ENCODE measurements at regions not wholly inside any gene's neighbourhood (a gene's known extent, or its start where the extent isn't known, plus 50 kb on each side); places are given as distances from the start of the nearest gene placed in this dataset.

DNA sequence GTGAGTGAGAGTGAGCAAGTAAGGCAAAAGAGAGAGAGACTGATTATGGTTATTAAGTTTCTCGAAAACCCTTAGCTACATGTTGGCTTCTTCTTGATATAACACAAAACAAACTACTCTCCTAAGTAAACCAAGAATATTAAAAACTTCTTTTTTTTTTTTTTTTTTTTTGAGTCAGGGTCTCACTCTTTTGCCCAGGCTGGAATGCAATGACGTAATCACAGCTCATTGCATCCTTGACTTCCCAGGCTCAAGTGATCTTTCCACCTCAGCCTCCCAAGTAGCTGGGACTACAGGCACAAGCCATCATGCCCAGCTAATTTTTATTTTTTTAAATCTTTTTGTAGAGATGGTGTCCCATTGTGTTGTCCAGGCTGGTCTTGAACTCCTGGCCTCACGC lies 102.2 kb upstream of the IL6 start:
- Mint-ChIP-seq H3K4me1 (no peaks in the 10 kb centered on the region), H3K27ac (no peak overlapping the region), H3K36me3 (no peaks in the 10 kb centered on the region), H3K27me3 (no peaks in the 10 kb centered on the region), H3K9me3 (peaks cover 0 to 3% (median 0%) of the 10 kb centered on the region in 3 donors), H3K4me3 (no peak overlapping the region)

DNA sequence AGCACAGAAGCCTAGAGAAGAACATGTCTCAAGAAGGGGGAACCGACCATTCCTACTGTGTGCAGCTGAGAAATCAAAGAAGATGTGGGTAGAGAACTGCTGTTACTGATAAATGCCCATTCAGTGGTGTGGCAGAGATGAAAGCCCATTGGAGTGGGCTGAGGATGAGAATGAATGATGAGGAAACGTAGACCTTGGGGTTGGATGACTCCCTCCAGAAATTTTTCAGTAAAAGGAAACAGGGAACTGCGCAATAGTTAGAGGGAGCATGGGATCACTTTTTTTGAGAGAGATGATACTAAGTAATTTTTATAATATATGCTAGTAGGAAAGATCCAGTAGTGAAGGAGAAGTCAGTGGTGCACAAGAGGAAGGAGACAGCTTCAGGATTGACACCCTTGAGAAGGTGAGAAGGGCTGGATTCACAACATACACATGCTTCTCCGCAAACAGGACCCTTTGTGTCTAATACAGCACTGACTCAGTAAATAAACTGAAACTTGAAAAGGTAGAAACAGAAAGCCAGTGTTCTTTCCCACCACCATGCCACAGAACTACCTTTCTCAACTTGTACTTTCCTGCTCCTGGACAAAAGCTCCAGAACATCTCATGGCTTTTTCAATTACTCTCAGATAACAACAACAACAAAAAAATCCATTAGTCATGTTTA lies 104.7 kb upstream of the IL6 start:
- peaks cover 3% of the 10 kb centered on the region for H3K36me3 Mint-ChIP-seq
- no peaks in the 10 kb centered on the region for H3K27me3 Mint-ChIP-seq
- no peak overlapping the region for H3K4me3 Mint-ChIP-seq
- no peak overlapping the region for H3K27ac Mint-ChIP-seq
- peaks cover under 1 to 15% (median 3%) of the 10 kb centered on the region in 3 donors for H3K9me3 Mint-ChIP-seq
- H3K4me1 Mint-ChIP-seq = peaks cover 0 to 2% (median under 1%) of the 10 kb centered on the region in 3 donors

DNA sequence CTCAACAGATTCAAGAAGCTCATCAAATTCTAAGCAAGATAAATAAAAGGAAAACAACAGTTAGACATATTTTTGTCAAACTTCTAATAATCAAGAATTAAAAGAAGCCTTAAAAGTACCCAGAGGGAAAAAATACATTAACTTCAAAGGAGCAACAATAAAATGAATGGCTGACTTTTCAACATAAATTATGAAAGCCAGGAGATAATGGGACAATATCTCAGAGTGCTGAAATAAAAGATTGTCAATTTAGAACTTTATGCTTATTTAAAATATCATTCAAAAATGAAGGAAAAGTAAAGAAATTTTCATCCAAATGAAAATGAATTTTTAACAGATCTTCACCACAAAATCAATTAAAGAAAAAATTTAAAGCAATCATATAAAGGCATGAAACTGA lies 108.5 kb upstream of the IL6 start:
- Mint-ChIP-seq H3K9me3 (peaks cover 2 to 22% (median 3%) of the 10 kb centered on the region in 3 donors), H3K27me3 (no peaks in the 10 kb centered on the region), H3K4me1 (peaks cover 2 to 7% (median 4%) of the 10 kb centered on the region in 3 donors), H3K4me3 (no peak overlapping the region), H3K27ac (no peak overlapping the region), H3K36me3 (peaks cover 6% of the 10 kb centered on the region)

DNA sequence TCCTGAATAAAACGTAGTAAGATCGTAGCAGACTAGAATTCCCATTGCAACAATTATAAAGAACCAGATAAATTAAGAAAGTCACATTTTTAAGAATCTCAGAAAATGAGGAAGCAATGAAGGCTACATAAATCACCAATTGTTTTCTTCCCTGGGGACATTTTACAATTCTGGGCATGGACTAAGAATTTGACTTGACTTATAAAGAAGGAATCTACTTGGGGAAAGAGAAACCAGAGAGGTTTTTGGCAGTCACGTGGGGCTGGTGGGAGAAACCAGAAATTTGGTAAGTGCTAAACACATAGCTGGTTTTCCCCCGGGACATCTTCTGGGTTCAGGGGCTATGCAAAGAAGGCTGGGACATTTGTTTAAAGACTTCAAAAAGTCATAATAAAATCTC lies 109.8 kb upstream of the IL6 start:
- no peaks in the 10 kb centered on the region for H3K27me3 Mint-ChIP-seq
- peaks cover 2 to 22% (median 3%) of the 10 kb centered on the region in 3 donors for H3K9me3 Mint-ChIP-seq
- H3K36me3 Mint-ChIP-seq = peaks cover 6% of the 10 kb centered on the region
- H3K27ac Mint-ChIP-seq = no peak overlapping the region
- peak overlapping the region in 1 of 4 donors; percentile 42 for H3K4me3 Mint-ChIP-seq
- H3K4me1 Mint-ChIP-seq = peaks cover 5 to 7% (median 7%) of the 10 kb centered on the region in 3 donors

DNA sequence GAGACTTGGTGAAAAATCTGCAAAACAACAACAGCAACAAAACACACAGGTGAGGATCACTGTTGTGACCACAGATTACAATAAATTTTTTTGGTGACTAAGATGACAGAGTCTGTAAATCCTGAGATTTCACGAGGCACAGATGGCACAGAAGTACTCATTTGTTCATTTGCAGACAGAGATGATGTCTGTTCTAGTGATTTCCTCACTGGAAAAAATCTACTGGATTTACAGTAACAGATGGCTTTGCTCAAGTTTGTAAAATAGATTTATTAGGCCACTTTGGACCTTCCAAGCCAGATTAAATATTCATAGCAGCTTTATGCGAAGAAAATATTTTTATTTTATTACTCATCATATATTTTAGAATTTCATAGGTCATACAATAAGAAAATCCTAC lies 113.5 kb upstream of the IL6 start:
- no peak overlapping the region for H3K27ac Mint-ChIP-seq
- H3K4me1 Mint-ChIP-seq = peaks cover 7 to 14% (median 11%) of the 10 kb centered on the region in 3 donors
- peaks cover 6% of the 10 kb centered on the region for H3K36me3 Mint-ChIP-seq
- H3K27me3 Mint-ChIP-seq = no peaks in the 10 kb centered on the region
- no peak overlapping the region for H3K4me3 Mint-ChIP-seq
- peaks cover 0 to 18% (median 2%) of the 10 kb centered on the region in 3 donors for H3K9me3 Mint-ChIP-seq

DNA sequence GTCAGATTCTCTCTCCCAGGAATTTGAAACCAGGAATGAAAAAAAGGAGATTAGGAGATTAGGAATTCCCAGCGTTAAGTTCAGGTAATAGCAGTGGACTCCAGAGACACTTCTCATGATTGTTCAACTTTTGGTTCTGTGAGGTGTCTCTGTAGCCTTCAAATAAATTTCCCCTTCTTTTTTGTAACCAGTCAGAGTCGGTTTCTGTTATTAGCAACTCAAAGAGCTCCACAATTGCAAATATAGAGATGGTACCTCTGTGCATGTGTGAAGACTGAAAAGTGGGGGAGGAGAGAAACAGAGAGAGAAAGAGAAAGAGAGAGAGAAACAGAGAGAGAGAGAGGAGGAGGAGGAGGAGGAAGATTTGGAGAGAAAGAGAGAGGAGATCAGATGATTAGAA lies 112.8 kb upstream of the STEAP1B start:
- peaks cover 0 to 12% (median 2%) of the 10 kb centered on the region in 3 donors for H3K9me3 Mint-ChIP-seq
- no peak overlapping the region for H3K4me3 Mint-ChIP-seq
- H3K36me3 Mint-ChIP-seq = peaks cover 6% of the 10 kb centered on the region
- no peaks in the 10 kb centered on the region for H3K27me3 Mint-ChIP-seq
- peaks cover 7 to 14% (median 11%) of the 10 kb centered on the region in 3 donors for H3K4me1 Mint-ChIP-seq
- H3K27ac Mint-ChIP-seq = peak overlapping the region in 1 of 3 donors; percentile 44

DNA sequence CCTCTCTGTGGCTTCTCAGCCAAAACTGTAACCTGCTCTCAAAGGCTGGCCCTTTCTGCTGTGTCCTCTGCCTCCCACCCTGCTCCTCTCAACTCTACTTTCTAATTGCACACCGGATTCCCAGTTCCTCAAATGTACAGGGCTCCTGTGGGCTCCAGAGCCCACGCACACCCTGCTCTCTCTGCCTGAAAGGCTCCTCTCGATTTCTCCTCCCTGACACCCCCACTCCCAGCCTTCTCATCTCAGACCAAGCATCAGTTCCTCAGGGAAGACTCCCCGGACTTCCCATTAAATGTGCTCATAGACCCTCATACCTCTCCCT lies 111.7 kb upstream of the STEAP1B start:
- Mint-ChIP-seq H3K27me3 (no peaks in the 10 kb centered on the region), H3K27ac (no peak overlapping the region), H3K4me1 (peaks cover 5 to 9% (median 7%) of the 10 kb centered on the region in 3 donors), H3K36me3 (peaks cover 4% of the 10 kb centered on the region), H3K4me3 (no peak overlapping the region), H3K9me3 (peaks cover 0 to 1% (median 0%) of the 10 kb centered on the region in 3 donors)

DNA sequence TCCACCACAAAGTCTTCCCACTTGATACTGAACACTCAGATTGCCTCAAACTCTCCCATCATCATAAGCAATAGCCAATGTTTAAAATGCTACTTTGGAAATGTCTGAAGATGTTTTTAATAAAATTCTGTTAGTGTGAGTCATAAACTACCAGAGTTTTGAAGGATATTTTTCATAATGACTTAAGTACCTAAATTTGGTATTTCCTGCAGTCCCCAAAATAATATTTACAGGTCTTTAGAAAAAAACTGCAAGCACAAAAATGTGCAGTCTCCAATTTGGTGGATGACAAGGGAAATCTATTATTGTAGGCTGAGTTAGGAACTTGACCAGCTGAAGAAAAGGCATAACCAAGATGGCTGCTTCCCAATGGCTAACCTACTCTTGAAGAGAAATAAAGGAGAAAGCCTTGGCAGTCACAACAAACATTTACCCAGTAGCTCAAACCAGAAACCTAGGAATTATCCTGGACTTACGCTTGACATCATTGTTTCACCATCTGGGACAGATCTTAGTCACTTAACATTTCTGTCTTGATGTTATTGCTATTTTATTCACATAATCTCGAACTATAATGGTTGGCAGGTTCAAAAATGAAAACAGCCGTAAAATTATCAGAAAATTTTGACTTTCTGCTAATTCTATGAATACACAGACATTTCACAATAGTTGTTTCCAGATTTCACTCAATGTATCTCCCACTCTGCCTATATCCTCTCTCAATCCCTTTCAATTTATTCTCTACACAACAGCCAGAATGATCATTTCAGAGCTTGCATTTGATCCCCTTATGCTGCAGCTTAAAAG lies 111.2 kb upstream of the STEAP1B start:
- H3K4me3 Mint-ChIP-seq = no peak overlapping the region
- H3K4me1 Mint-ChIP-seq = peaks cover 3 to 9% (median 7%) of the 10 kb centered on the region in 3 donors
- no peak overlapping the region for H3K27ac Mint-ChIP-seq
- H3K36me3 Mint-ChIP-seq = peaks cover 3% of the 10 kb centered on the region
- no peaks in the 10 kb centered on the region for H3K9me3 Mint-ChIP-seq
- H3K27me3 Mint-ChIP-seq = no peaks in the 10 kb centered on the region

DNA sequence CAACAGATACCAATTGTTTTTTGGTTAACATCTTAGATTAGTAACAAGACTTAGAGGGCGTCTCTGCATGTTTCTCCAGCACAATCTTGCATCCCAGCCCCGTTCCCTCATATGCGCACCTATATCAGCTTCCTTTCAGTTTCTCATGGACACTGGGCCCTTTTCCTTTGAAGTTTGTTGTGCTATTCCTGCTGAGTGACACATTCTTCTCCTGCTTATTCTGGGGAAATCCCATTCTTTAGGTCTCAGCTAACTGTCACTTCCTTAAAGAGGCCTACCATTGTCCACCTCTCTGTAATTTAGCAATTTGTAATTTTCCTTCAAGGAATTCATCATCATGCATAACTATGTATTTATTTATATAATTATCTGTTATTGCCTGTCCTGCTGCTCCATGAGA lies 110.3 kb upstream of the STEAP1B start:
- H3K27me3 Mint-ChIP-seq = no peaks in the 10 kb centered on the region
- H3K27ac Mint-ChIP-seq = no peak overlapping the region
- no peaks in the 10 kb centered on the region for H3K9me3 Mint-ChIP-seq
- H3K4me3 Mint-ChIP-seq = no peak overlapping the region
- H3K4me1 Mint-ChIP-seq = peaks cover 3 to 9% (median 7%) of the 10 kb centered on the region in 3 donors
- H3K36me3 Mint-ChIP-seq = peaks cover 3% of the 10 kb centered on the region

DNA sequence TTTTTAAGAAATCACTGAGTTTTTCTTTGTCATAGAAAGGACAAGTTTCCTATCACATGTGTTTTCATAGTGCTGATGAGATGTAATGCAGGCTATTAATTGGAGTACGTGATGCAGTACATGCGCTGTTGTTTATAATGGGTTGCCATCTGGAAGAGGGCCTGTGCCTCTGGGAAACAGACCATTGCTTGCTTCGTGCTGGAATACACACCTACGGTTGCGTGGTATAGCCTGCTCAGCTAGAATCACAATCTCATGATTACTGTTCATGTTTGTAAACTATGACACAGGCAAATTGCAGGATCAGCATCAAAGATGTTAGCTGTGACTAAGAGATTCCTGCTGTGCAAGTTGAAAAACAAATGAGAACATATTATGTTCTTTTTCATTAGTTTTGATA lies 107.2 kb upstream of the STEAP1B start:
- peaks cover 3% of the 10 kb centered on the region for H3K36me3 Mint-ChIP-seq
- H3K4me3 Mint-ChIP-seq = no peak overlapping the region
- no peaks in the 10 kb centered on the region for H3K27me3 Mint-ChIP-seq
- peaks cover 2 to 7% (median 6%) of the 10 kb centered on the region in 3 donors for H3K4me1 Mint-ChIP-seq
- H3K9me3 Mint-ChIP-seq = no peaks in the 10 kb centered on the region
- H3K27ac Mint-ChIP-seq = no peak overlapping the region

DNA sequence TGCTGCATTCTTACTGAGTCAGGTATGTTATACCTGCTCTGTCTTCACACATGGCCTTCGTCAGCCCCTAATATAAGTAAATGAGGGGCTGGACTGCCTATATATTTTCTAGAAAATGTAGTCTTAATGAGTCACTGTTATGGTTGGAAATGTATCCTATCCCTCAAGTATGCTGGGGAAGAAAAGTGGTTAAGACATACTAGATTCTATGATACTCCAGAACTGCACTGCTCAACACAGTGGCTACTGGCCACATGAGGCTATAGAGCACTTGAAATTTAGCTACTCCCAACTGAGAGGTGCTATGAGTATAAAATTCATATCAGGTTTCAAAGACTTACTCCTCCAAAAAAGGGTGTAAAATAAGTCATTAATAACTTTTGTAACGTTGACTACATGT lies 104.3 kb upstream of the STEAP1B start:
- no peak overlapping the region for H3K27ac Mint-ChIP-seq
- no peaks in the 10 kb centered on the region for H3K36me3 Mint-ChIP-seq
- no peak overlapping the region for H3K4me3 Mint-ChIP-seq
- H3K27me3 Mint-ChIP-seq = no peaks in the 10 kb centered on the region
- H3K9me3 Mint-ChIP-seq = no peaks in the 10 kb centered on the region
- H3K4me1 Mint-ChIP-seq = peaks cover 0 to 2% (median 0%) of the 10 kb centered on the region in 3 donors

DNA sequence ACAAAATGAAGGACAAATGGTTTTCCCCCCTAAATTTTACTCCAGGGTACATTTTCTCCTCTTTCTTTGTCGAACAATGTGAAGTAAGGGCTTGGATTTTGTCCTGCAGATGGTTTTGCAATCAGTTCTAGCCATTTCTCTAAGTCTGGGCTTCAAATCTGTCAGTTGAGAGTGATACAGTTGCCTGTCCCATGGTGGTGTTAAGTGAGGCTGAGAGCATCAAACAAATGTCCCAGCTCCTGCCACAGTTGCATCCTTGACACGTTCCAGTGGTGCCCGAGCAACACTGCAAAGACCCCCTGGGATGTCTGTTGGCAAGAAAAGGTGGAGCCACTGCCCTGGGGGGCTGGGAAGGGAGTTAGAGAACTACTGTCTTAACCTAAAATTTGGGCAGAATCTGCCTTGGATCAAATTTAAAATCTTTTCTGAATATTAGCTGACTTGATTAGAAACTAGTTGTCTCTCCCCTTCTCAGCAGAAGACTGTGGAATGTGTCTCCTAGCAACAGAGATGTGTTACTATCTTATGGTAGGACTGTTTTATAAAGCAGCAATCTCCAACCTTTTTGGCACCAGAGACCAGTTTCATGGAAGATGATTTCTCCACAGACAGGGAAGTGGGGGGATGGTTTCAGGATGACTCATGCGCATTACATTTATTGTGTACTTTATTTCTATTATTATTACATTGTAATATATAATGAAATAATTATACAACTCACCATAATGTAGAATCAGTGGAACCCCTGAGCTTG lies 102.0 kb upstream of the STEAP1B start:
- peak overlapping the region in 1 of 3 donors; percentile 27 for H3K27ac Mint-ChIP-seq
- no peaks in the 10 kb centered on the region for H3K9me3 Mint-ChIP-seq
- H3K36me3 Mint-ChIP-seq = no peaks in the 10 kb centered on the region
- peaks cover 0 to 2% (median 0%) of the 10 kb centered on the region in 3 donors for H3K4me1 Mint-ChIP-seq
- no peaks in the 10 kb centered on the region for H3K27me3 Mint-ChIP-seq
- H3K4me3 Mint-ChIP-seq = no peak overlapping the region

DNA sequence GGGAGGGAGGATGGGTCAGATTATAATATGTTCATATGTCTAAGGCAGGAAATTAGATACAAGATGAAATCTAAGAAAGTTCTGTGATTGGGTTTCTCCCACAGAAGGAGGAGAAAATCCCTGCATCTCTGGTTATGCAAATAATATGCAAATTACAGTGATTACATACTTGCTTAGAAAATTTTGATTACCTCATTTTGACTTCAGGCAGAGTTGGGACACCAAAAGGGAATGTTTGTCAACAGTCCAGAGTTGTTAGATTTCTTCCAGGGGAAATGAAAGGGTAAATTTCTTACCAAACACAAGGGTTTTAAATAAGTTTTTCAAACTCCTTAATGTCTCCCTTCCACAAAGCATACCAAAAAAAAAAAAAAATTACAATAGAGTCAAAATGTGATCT lies 101.4 kb upstream of the STEAP1B start:
- Mint-ChIP-seq H3K4me3 (no peak overlapping the region), H3K4me1 (peaks cover 0 to 2% (median 0%) of the 10 kb centered on the region in 3 donors), H3K27ac (peak overlapping the region in 1 of 3 donors; percentile 27), H3K27me3 (no peaks in the 10 kb centered on the region), H3K9me3 (no peaks in the 10 kb centered on the region), H3K36me3 (no peaks in the 10 kb centered on the region)

DNA sequence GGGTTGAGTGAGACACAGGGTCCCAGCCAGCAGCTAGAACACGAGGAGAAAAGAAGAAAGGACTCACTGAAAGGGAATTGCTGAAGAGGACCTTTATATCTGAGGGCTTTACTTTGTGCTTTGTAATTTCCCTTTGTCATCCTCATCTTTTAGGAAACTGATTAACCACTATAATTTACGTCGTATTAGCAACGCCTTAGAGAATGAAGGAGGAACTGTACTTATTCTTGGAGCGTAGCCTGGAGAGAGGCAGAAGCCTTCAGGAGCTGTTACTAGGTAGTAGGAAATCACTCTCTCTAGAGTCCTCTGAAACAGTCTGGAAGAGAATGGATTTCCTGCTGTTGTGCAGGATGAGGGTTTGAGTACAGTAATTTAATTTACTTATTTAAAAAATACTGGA lies 101.0 kb upstream of the STEAP1B start:
- Mint-ChIP-seq H3K36me3 (no peaks in the 10 kb centered on the region), H3K27me3 (no peaks in the 10 kb centered on the region), H3K4me3 (no peak overlapping the region), H3K4me1 (peaks cover 0 to 2% (median 0%) of the 10 kb centered on the region in 3 donors), H3K27ac (no peak overlapping the region), H3K9me3 (no peaks in the 10 kb centered on the region)

DNA sequence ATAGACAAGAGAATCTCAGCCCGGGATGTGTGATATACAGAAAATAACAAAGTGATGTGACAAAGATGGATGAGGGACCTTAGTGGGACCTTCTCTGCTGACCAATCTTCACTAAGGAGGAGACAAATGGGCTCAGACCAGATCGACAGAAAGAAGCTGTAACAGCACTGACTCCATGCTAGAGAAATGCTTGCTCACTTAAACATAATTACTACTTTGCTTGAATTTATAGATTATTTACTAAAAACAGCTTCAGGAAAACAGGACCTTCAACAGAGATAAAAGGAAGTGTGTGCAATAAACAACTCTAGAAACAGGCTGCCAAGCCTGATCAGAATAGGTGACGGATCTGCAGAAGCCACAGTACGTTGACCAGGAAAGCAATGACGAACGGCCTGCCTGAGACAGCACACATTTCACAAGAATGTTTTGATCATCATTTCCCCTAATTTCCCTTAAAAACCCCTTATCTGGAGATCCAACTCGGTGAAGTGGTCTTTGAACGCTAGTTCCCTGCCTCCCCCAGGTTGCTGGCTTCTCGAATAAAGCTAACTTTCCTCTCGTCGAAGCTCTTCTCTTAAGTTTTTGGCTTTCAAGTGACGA lies 98.4 kb upstream of the STEAP1B start:
- H3K4me3 Mint-ChIP-seq = no peak overlapping the region
- no peaks in the 10 kb centered on the region for H3K4me1 Mint-ChIP-seq
- no peaks in the 10 kb centered on the region for H3K27me3 Mint-ChIP-seq
- H3K27ac Mint-ChIP-seq = no peak overlapping the region
- peaks cover 0 to 2% (median 0%) of the 10 kb centered on the region in 3 donors for H3K9me3 Mint-ChIP-seq
- H3K36me3 Mint-ChIP-seq = peaks cover 2% of the 10 kb centered on the region
